Fibroblast of lung (primary cell): ENCODE measurements at regions not wholly inside any gene's neighbourhood (a gene's known extent, or its start where the extent isn't known, plus 50 kb on each side); places are given as distances from the start of the nearest gene placed in this dataset.

Experiments
- DNase-seq, 2 donors: peaks; one replicate each; pipeline versions ENCODE4 v3.0.0 to v3.0.0-alpha.2; 2010; ENCODE audit warnings: low read depth in 2 of 2
- H2AFZ ChIP-seq: 2 replicates; pipeline ENCODE4 v1.5.1; 2012; ENCODE audit warnings: low read length, control low read depth, inconsistent platforms
- H3K27ac ChIP-seq: 2 replicates; pipeline ENCODE4 v1.5.1; 2011; ENCODE audit warnings: low read length, control low read depth; ENCODE audit not compliant: insufficient read depth
- H3K27me3 ChIP-seq: 2 replicates; pipeline ENCODE4 v1.5.1; 2011; ENCODE audit warnings: mild to moderate bottlenecking, low read length; ENCODE audit not compliant: control insufficient read depth, insufficient read depth
- H3K36me3 ChIP-seq: 2 replicates; pipeline ENCODE4 v1.5.1; 2011; ENCODE audit warnings: low read length; ENCODE audit not compliant: control insufficient read depth, insufficient read depth
- H3K4me1 ChIP-seq: 2 replicates; pipeline ENCODE4 v1.5.1; 2011; ENCODE audit warnings: low read length; ENCODE audit not compliant: control insufficient read depth, insufficient read depth; ENCODE audit errors: extremely low read depth
- H3K4me2 ChIP-seq: 2 replicates; pipeline ENCODE4 v1.5.1; 2011; ENCODE audit warnings: low read length, control low read depth; ENCODE audit not compliant: insufficient read depth; ENCODE audit errors: extremely low read depth
- H3K4me3 ChIP-seq, 4 experiments: fragments of 200-600 bp in 1 of 4; sonication (generic) in 1 of 4; replicated peaks in 1 of 4; 2 replicates each; pipeline ENCODE4 v1.5.1; 2011 to 2016; ENCODE audit warnings: low read length in 4 of 4, low read depth in 3 of 4, mild to moderate bottlenecking in 3 of 4, control low read depth in 2 of 4, inconsistent platforms in 1 of 4, mixed read lengths in 1 of 4; ENCODE audit not compliant: insufficient read depth in 1 of 4; ENCODE audit errors: control extremely low read depth in 1 of 4
- H3K79me2 ChIP-seq: 2 replicates; pipeline ENCODE4 v1.5.1; 2012; ENCODE audit warnings: mild to moderate bottlenecking, low read length, inconsistent platforms; ENCODE audit not compliant: control insufficient read depth, insufficient read depth
- H3K9ac ChIP-seq: 2 replicates; pipeline ENCODE4 v1.5.1; 2011; ENCODE audit warnings: mild to moderate bottlenecking, low read length, control low read depth; ENCODE audit not compliant: insufficient read depth
- H3K9me3 ChIP-seq: 2 replicates; pipeline ENCODE4 v1.5.1; 2012; ENCODE audit warnings: low read depth, low read length; ENCODE audit not compliant: control insufficient read depth, insufficient read depth
- H4K20me1 ChIP-seq: 2 replicates; pipeline ENCODE4 v1.5.1; 2011; ENCODE audit warnings: low read length; ENCODE audit not compliant: control insufficient read depth, insufficient read depth; ENCODE audit errors: extremely low read depth
- EZH2 ChIP-seq: IDR thresholded peaks from 2 replicates; pipeline ENCODE4 v1.5.1; 2012; ENCODE audit warnings: low read length, control low read depth, mild to moderate bottlenecking; ENCODE audit errors: missing control alignments
- TF ChIP-seq, protein P1 (sequence below), 2 donors: IDR thresholded peaks in 1 of 2; conservative IDR thresholded peaks in 1 of 2; 1 replicate in 1 of 2; 2 replicates in 1 of 2; pipeline ENCODE4 v1.5.1; 2011 to 2012; ENCODE audit warnings: low read length in 2 of 2, control low read depth in 1 of 2, inconsistent platforms in 1 of 2, low read depth in 1 of 2, mild to moderate bottlenecking in 1 of 2

GRCh38 chr4:111999801-112000200, 145.5 kb upstream of the FAM241A start:
- no peak for DNase-seq
- Histone ChIP-seq H3K79me2 (no peaks in the 10 kb centered on the region), H2AFZ (no peak overlapping the region), H3K4me1 (no peaks in the 10 kb centered on the region), H3K27me3 (no peaks in the 10 kb centered on the region), H3K27ac (no peak overlapping the region), H3K9ac (no peak overlapping the region), H3K4me2 (no peak overlapping the region), H3K9me3 (no peaks in the 10 kb centered on the region), H3K36me3 (no peaks in the 10 kb centered on the region), H4K20me1 (no peaks in the 10 kb centered on the region), H3K4me3 (no peak overlapping the region)
- TF ChIP-seq, protein P1, sequence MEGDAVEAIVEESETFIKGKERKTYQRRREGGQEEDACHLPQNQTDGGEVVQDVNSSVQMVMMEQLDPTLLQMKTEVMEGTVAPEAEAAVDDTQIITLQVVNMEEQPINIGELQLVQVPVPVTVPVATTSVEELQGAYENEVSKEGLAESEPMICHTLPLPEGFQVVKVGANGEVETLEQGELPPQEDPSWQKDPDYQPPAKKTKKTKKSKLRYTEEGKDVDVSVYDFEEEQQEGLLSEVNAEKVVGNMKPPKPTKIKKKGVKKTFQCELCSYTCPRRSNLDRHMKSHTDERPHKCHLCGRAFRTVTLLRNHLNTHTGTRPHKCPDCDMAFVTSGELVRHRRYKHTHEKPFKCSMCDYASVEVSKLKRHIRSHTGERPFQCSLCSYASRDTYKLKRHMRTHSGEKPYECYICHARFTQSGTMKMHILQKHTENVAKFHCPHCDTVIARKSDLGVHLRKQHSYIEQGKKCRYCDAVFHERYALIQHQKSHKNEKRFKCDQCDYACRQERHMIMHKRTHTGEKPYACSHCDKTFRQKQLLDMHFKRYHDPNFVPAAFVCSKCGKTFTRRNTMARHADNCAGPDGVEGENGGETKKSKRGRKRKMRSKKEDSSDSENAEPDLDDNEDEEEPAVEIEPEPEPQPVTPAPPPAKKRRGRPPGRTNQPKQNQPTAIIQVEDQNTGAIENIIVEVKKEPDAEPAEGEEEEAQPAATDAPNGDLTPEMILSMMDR (conservative IDR thresholded peaks at IDR 0.05 in 1 of 2, IDR thresholded peaks at IDR 0.05 in 1 of 2; ENCODE audit: low read depth in 1 of 2, low read length in 2 of 2) = no peak
- TF ChIP-seq EZH2 = no peak

GRCh38 chr4:112001041-112001440, 144.2 kb upstream of the FAM241A start:
- H2AFZ ChIP-seq = no peak overlapping the region
- no peaks in the 10 kb centered on the region for H4K20me1 ChIP-seq
- no peaks in the 10 kb centered on the region for H3K27me3 ChIP-seq
- no peaks in the 10 kb centered on the region for H3K79me2 ChIP-seq
- no peak overlapping the region for H3K4me2 ChIP-seq
- H3K4me3 ChIP-seq = no peak overlapping the region
- TF ChIP-seq, protein P1 (conservative IDR thresholded peaks at IDR 0.05 in 1 of 2, IDR thresholded peaks at IDR 0.05 in 1 of 2; ENCODE audit: low read depth in 1 of 2, low read length in 2 of 2) = no peak
- no peak for TF ChIP-seq EZH2
- H3K36me3 ChIP-seq = no peaks in the 10 kb centered on the region
- H3K4me1 ChIP-seq = no peaks in the 10 kb centered on the region
- H3K9ac ChIP-seq = no peak overlapping the region
- H3K9me3 ChIP-seq = no peaks in the 10 kb centered on the region
- H3K27ac ChIP-seq = no peak overlapping the region
- DNase-seq = no peak

DNA sequence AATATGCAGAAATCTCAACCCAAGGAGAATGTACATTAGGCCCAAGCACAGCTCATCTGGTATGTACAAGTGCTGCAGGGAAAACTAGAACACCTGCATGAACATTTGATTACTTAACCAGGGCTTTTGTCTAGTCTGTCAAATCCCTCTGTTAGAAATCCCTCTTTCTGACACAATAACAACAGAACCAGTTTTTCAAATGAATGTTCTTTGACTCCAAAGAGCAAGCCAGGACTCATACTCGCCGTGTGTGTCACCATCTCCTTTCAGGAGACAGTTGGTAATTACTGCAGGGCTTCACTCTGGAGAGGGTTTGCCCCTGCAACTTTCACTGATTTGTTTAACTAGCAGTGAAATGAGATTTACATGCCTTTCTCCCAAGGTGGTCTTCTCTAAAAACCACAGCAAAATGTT, 143.0 kb upstream of the FAM241A start:
- H3K4me3 ChIP-seq = no peak overlapping the region
- H3K79me2 ChIP-seq = no peaks in the 10 kb centered on the region
- H4K20me1 ChIP-seq = no peaks in the 10 kb centered on the region
- H3K27ac ChIP-seq = no peak overlapping the region
- no peak overlapping the region for H3K9ac ChIP-seq
- no peak overlapping the region for H3K4me2 ChIP-seq
- DNase-seq = no peak
- no peaks in the 10 kb centered on the region for H3K9me3 ChIP-seq
- no peaks in the 10 kb centered on the region for H3K27me3 ChIP-seq
- no peak overlapping the region for H2AFZ ChIP-seq
- no peaks in the 10 kb centered on the region for H3K4me1 ChIP-seq
- no peaks in the 10 kb centered on the region for H3K36me3 ChIP-seq
- no peak for TF ChIP-seq EZH2
- TF ChIP-seq, protein P1 (conservative IDR thresholded peaks at IDR 0.05 in 1 of 2, IDR thresholded peaks at IDR 0.05 in 1 of 2; ENCODE audit: low read depth in 1 of 2, low read length in 2 of 2) = no peak
